ENCODE measurements at regions not wholly inside any gene's neighbourhood (a gene's known extent, or its start where the extent isn't known, plus 50 kb on each side); places are given as distances from the start of the nearest gene placed in this dataset.

- H3K36me3 ChIP-seq, result no peaks in the 10 kb centered on the region
- no peak for DNase-seq
- H3K27ac ChIP-seq, result no peak overlapping the region
- H3K27me3 ChIP-seq, result no peaks in the 10 kb centered on the region
- no peak for TF ChIP-seq CTCF (IDR thresholded peaks at IDR 0.05)
- no peaks in the 10 kb centered on the region for H3K9me3 ChIP-seq
- intact Hi-C loops (cut with DNase I; ENCODE audit: low total_unique reads), result no loop called here
- no peak overlapping the region for H3K4me3 ChIP-seq
- H3K4me1 ChIP-seq, result peaks cover 0 to 29% (median 8%) of the 10 kb centered on the region in 4 donors
These were observed 313.5 kb upstream of the TBL1XR1 start for GRCh38 chr3:177510693-177511216.

GRCh38 chr3:177512945-177513814 is 315.9 kb upstream of the TBL1XR1 start:
- intact Hi-C loops (cut with DNase I; ENCODE audit: low total_unique reads), result no loop called here
- Histone ChIP-seq H3K27me3 (no peaks in the 10 kb centered on the region), H3K4me3 (no peak overlapping the region), H3K4me1 (peaks cover 0 to 44% (median 21%) of the 10 kb centered on the region in 4 donors), H3K36me3 (no peaks in the 10 kb centered on the region), H3K27ac (peak overlapping the region; percentile 58 to 60), H3K9me3 (no peaks in the 10 kb centered on the region)
- no peak for TF ChIP-seq CTCF (IDR thresholded peaks at IDR 0.05)
- DNase-seq, result no peak

- DNase-seq, result no peak
- no peak for TF ChIP-seq CTCF (IDR thresholded peaks at IDR 0.05)
- Histone ChIP-seq H3K4me1 (peaks cover 0 to 44% (median 21%) of the 10 kb centered on the region in 4 donors), H3K27ac (peak overlapping the region in 1 of 2 donors; percentile 58), H3K36me3 (no peaks in the 10 kb centered on the region), H3K4me3 (no peak overlapping the region), H3K9me3 (no peaks in the 10 kb centered on the region), H3K27me3 (no peaks in the 10 kb centered on the region)
- intact Hi-C loops (cut with DNase I; ENCODE audit: low total_unique reads), result no loop called here
These were observed 316.7 kb upstream of the TBL1XR1 start for GRCh38 chr3:177513815-177514610.

GRCh38 chr3:177514611-177515499 is 317.6 kb upstream of the TBL1XR1 start:
- DNase-seq, result no peak
- intact Hi-C loops (cut with DNase I; ENCODE audit: low total_unique reads), result no loop called here
- no peaks in the 10 kb centered on the region for H3K36me3 ChIP-seq
- no peaks in the 10 kb centered on the region for H3K27me3 ChIP-seq
- no peaks in the 10 kb centered on the region for H3K9me3 ChIP-seq
- peaks cover 0 to 44% (median 21%) of the 10 kb centered on the region in 4 donors for H3K4me1 ChIP-seq
- H3K4me3 ChIP-seq, result no peak overlapping the region
- no peak for TF ChIP-seq CTCF (IDR thresholded peaks at IDR 0.05)
- H3K27ac ChIP-seq, result peak overlapping the region; percentile 0 to 53

GRCh38 chr3:177515786-177516157 is 318.5 kb upstream of the TBL1XR1 start:
- Histone ChIP-seq H3K4me1 (peaks cover 0 to 44% (median 21%) of the 10 kb centered on the region in 4 donors), H3K9me3 (no peaks in the 10 kb centered on the region), H3K36me3 (no peaks in the 10 kb centered on the region), H3K27me3 (no peaks in the 10 kb centered on the region), H3K27ac (peak overlapping the region; percentile 53 to 57), H3K4me3 (no peak overlapping the region)
- intact Hi-C loops (cut with DNase I; ENCODE audit: low total_unique reads), result no loop called here
- no peak for DNase-seq
- TF ChIP-seq CTCF (IDR thresholded peaks at IDR 0.05), result no peak
